Gastroesophageal sphincter (tissue), 4 donors: ENCODE measurements at regions not wholly inside any gene's neighbourhood (a gene's known extent, or its start where the extent isn't known, plus 50 kb on each side); places are given as distances from the start of the nearest gene placed in this dataset.

Experiments
- ATAC-seq: fragments of 150-250 bp; one replicate; pipeline ENCODE4 v1.9.1; 2016; ENCODE audit warnings: mild to moderate bottlenecking, moderate library complexity
- H3K27ac ChIP-seq, 4 donors: fragments of 200-600 bp; sonication (generic) in 3 of 4; 1 replicate in 3 of 4; 2 replicates in 1 of 4; pipeline ENCODE4 v1.5.1; 2016 to 2019
- H3K27me3 ChIP-seq: fragments of 200-600 bp; sonication (generic); one replicate; pipeline ENCODE4 v1.5.1; 2019
- H3K36me3 ChIP-seq, 2 donors: fragments of 200-600 bp; sonication (generic); one replicate each; pipeline ENCODE4 v1.5.1; 2019; ENCODE audit warnings: control low read depth in 1 of 2
- H3K4me1 ChIP-seq, 3 donors: fragments of 200-600 bp; sonication (generic); 1 replicate in 2 of 3; 2 replicates in 1 of 3; pipeline ENCODE4 v1.5.1; 2016 to 2019; ENCODE audit warnings: control low read depth in 2 of 3
- H3K4me3 ChIP-seq, 2 donors: fragments of 200-600 bp; sonication (generic); one replicate each; pipeline ENCODE4 v1.5.1; 2019; ENCODE audit warnings: mild to moderate bottlenecking in 1 of 2, moderate library complexity in 1 of 2
- H3K9me3 ChIP-seq, 3 donors: fragments of 200-600 bp; sonication (generic); one replicate each; pipeline ENCODE4 v1.5.1; 2017 to 2019; ENCODE audit warnings: control low read depth in 2 of 3
- CTCF ChIP-seq, 4 experiments: fragments of 200-600 bp in 2 of 4; fragments of 450-650 bp in 2 of 4; sonication (generic) in 1 of 4; IDR thresholded peaks; one replicate each; pipeline ENCODE4 v1.5.1; 2017 to 2019; ENCODE audit warnings: antibody characterized with exemption in 4 of 4, mild to moderate bottlenecking in 2 of 4, moderate library complexity in 2 of 4
- EP300 ChIP-seq: sonication (generic); formaldehyde crosslinking; IDR thresholded peaks from one replicate; pipeline ENCODE4 v1.6.1; 2017; ENCODE audit warnings: antibody characterized with exemption, mild to moderate bottlenecking
- POLR2A ChIP-seq, 2 donors: fragments of 450-650 bp; IDR thresholded peaks; one replicate each; pipeline ENCODE4 v1.6.1; 2017; ENCODE audit warnings: antibody characterized with exemption in 2 of 2, mild to moderate bottlenecking in 2 of 2, moderate library complexity in 1 of 2
- POLR2AphosphoS5 ChIP-seq: sonication (generic); formaldehyde crosslinking; IDR thresholded peaks from one replicate; pipeline ENCODE4 v1.6.1; 2017; ENCODE audit warnings: antibody characterized with exemption
- WGBS, 2 donors: methylation state at CpG; one replicate each; pipeline ENCODE4 v1.1.5; 2018; ENCODE audit warnings: low coverage in 1 of 2; 5-methylcytosine and 5-hydroxymethylcytosine counted together

- no peaks in the 10 kb centered on the region for H3K27me3 ChIP-seq
- no peaks in the 10 kb centered on the region for H3K9me3 ChIP-seq
- no peaks in the 10 kb centered on the region for H3K4me1 ChIP-seq
- H3K36me3 ChIP-seq: no peaks in the 10 kb centered on the region
- WGBS, 2 donors: 87 to 92% methylated on average over 4 to 5 of the region's 5 CpGs
- no peak for TF ChIP-seq POLR2A (IDR thresholded peaks at IDR 0.05)
- no peak for TF ChIP-seq EP300
- TF ChIP-seq POLR2AphosphoS5: no peak
- TF ChIP-seq CTCF (IDR thresholded peaks at IDR 0.05): no peak
- ATAC-seq: no peak
- H3K4me3 ChIP-seq: no peak overlapping the region
- H3K27ac ChIP-seq: no peak overlapping the region
Measured at GRCh38 chr16:65212791-65213190, 90.9 kb upstream of the CDH11 start.

- no peaks in the 10 kb centered on the region for H3K4me1 ChIP-seq
- no peak overlapping the region for H3K4me3 ChIP-seq
- no peaks in the 10 kb centered on the region for H3K9me3 ChIP-seq
- H3K36me3 ChIP-seq: no peaks in the 10 kb centered on the region
- ATAC-seq: no peak
- TF ChIP-seq POLR2A (IDR thresholded peaks at IDR 0.05) (no peak), POLR2AphosphoS5 (no peak), EP300 (no peak), CTCF (IDR thresholded peaks at IDR 0.05) (no peak)
- no peaks in the 10 kb centered on the region for H3K27me3 ChIP-seq
- 69 to 75% methylated on average over 3 to 6 of the region's 6 CpGs for WGBS, 2 donors
- H3K27ac ChIP-seq: no peak overlapping the region
Measured at GRCh38 chr16:65212240-65212639, 90.4 kb upstream of the CDH11 start.

DNA sequence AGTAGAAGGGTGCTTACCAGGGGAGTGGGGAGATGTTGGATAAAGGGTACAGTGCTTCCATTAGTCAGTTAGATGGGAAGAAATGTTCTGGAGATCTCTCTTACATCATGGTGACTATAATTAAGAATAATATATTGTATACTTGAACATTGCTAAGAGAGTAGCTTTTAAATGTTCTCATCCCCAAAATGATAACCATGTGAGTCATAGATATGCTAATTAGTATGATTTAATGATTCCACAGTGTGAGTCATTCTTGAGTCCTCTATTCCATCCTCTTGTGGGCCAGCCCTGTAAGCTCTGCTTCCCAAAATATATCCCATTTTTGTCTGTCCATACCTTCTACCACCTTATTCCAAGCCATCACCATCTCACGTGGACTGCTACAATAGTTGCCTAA, 80.6 kb upstream of the CDH11 start:
- Histone ChIP-seq H3K27ac (no peak overlapping the region), H3K9me3 (no peaks in the 10 kb centered on the region), H3K36me3 (no peaks in the 10 kb centered on the region), H3K27me3 (no peaks in the 10 kb centered on the region), H3K4me1 (no peaks in the 10 kb centered on the region), H3K4me3 (no peak overlapping the region)
- WGBS, 2 donors: 60 to 95% methylated on average over 1 of the region's 1 CpG
- TF ChIP-seq CTCF (IDR thresholded peaks at IDR 0.05) (no peak), POLR2AphosphoS5 (no peak), POLR2A (IDR thresholded peaks at IDR 0.05) (no peak), EP300 (no peak)
- no peak for ATAC-seq

DNA sequence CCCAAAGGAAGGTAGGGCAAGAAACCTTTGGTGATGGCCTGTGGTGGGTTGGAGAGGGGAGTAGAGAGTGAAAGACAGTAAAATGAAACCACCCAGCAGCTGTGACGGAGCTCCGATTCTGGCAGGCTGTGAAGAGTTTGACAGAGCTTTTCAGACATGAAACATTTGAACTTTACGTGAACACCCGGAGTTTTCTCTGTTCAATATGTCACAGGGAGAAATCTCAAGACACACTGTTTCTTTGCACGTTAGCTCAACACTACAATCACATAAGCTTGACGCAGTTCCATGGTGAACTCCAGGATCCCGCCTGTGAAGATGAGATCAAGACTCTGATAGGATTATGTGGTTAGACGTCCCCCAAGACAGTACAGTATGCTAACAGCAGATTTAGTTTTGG, 79.6 kb upstream of the CDH11 start:
- H3K4me1 ChIP-seq: peaks cover 0 to 7% (median 0%) of the 10 kb centered on the region in 3 donors
- no peak overlapping the region for H3K4me3 ChIP-seq
- H3K27ac ChIP-seq: no peak overlapping the region
- TF ChIP-seq POLR2A (IDR thresholded peaks at IDR 0.05) (no peak), POLR2AphosphoS5 (no peak), EP300 (no peak)
- H3K9me3 ChIP-seq: no peaks in the 10 kb centered on the region
- no peaks in the 10 kb centered on the region for H3K27me3 ChIP-seq
- H3K36me3 ChIP-seq: no peaks in the 10 kb centered on the region
- WGBS, 2 donors: 66 to 78% methylated on average over 5 to 8 of the region's 8 CpGs
- no peak for ATAC-seq

- Histone ChIP-seq H3K27ac (no peak overlapping the region), H3K4me1 (peaks cover 0 to 14% (median 0%) of the 10 kb centered on the region in 3 donors), H3K36me3 (no peaks in the 10 kb centered on the region), H3K9me3 (no peaks in the 10 kb centered on the region), H3K4me3 (no peak overlapping the region), H3K27me3 (no peaks in the 10 kb centered on the region)
- TF ChIP-seq POLR2AphosphoS5 (no peak), CTCF (IDR thresholded peaks at IDR 0.05) (no peak), POLR2A (IDR thresholded peaks at IDR 0.05) (no peak), EP300 (no peak)
- 74 to 88% methylated on average over 2 to 5 of the region's 5 CpGs for WGBS, 2 donors
- no peak for ATAC-seq
Measured at GRCh38 chr16:65200857-65201256, 79.0 kb upstream of the CDH11 start.
